ENCODE measurements at regions not wholly inside any gene's neighbourhood (a gene's known extent, or its start where the extent isn't known, plus 50 kb on each side); places are given as distances from the start of the nearest gene placed in this dataset.

- peak; percentile 54 for TF ChIP-seq TEAD4 (IDR thresholded peaks at IDR 0.05; ENCODE audit: low read length)
- TF ChIP-seq TEAD4 (CRISPR knock-in tag; IDR thresholded peaks at IDR 0.05; ENCODE audit: borderline replicate concordance), result no peak
- TF ChIP-seq SMARCA4 (IDR thresholded peaks at IDR 0.05), result peak; percentile 53; the same call in 1 of the 2 replicates
- TF ChIP-seq EP300 (IDR thresholded peaks at IDR 0.05; ENCODE audit: low read length), result no peak
- no peak for TF ChIP-seq MTA1 (IDR thresholded peaks at IDR 0.05; ENCODE audit: borderline replicate concordance)
- no peak for TF ChIP-seq MXD1 (CRISPR knock-in tag; IDR thresholded peaks at IDR 0.05; ENCODE audit: borderline replicate concordance, poor library complexity, severe bottlenecking)
- no peak for TF ChIP-seq BDP1 (IDR thresholded peaks at IDR 0.05; ENCODE audit: insufficient read depth, insufficient read length)
- no peak for TF ChIP-seq SIRT6 (IDR thresholded peaks at IDR 0.05; ENCODE audit: low read depth, low read length)
- no peak for TF ChIP-seq ZNF197 (CRISPR knock-in tag; IDR thresholded peaks at IDR 0.05; ENCODE audit: low read depth)
These were observed 84.9 kb downstream of the ZNF608 start (continued) for GRCh38 chr5:124661317-124662141.

GRCh38 chr5:124660229-124661093 is 86.0 kb downstream of the ZNF608 start:
- no peaks in the 10 kb centered on the region for H3K27me3 ChIP-seq (ENCODE audit: control insufficient read depth in 2 of 2, insufficient read depth in 2 of 2, low read length in 2 of 2)
- no peaks in the 10 kb centered on the region for H3K79me2 ChIP-seq (ENCODE audit: control insufficient read depth, insufficient read depth, low read length)
- POLR2A ChIA-PET, result interaction anchor here (2.2 kb wide), 1 partner anchor 13 kb away, joined by 5 read pairs; no protein-coding TSS in a partner anchor
- no peak for ATAC-seq
- peaks cover 7 to 70% of the 10 kb centered on the region in 2 experiments; a peak in 4 of 5 replicates for H3K4me1 ChIP-seq (replicated peaks in 1 of 2; ENCODE audit: control insufficient read depth in 2 of 2, insufficient read depth in 2 of 2, low read length in 2 of 2)
- H3K4me3 ChIP-seq, result no peak overlapping the region
- H4K20me1 ChIP-seq (replicated peaks; ENCODE audit: control insufficient read depth, insufficient read depth, low read length), result no peaks in the 10 kb centered on the region
- no peak for DNase-seq (ENCODE audit: extremely low read depth in 1 of 4, low spot score in 3 of 4)
- H3K9me3 ChIP-seq (replicated peaks; ENCODE audit: control insufficient read depth, insufficient read depth, low read depth, low read length), result no peaks in the 10 kb centered on the region
- 81% methylated on average over 6 of the region's 6 CpGs for WGBS (ENCODE audit: insufficient coverage, low coverage, missing lambda C conversion rate)
- H3K36me3 ChIP-seq (ENCODE audit: control insufficient read depth, insufficient read depth, low read length), result no peaks in the 10 kb centered on the region
- no peaks in the 10 kb centered on the region for H3K9me1 ChIP-seq (ENCODE audit: control insufficient read depth, insufficient read depth, low read length)
- no peak overlapping the region for H3K9ac ChIP-seq (ENCODE audit: insufficient read depth in 1 of 2, low read depth in 2 of 2, low read length in 2 of 2)
- in situ Hi-C loops (cut with MboI), result no loop called here
- FAIRE-seq, result no peak
- TF ChIP-seq TFAM (CRISPR knock-in tag; conservative IDR thresholded peaks at IDR 0.05) (no peak), KDM1A (IDR thresholded peaks at IDR 0.05) (peak; percentile 57 to 85; a peak in 3 of 4 replicates), BCOR (IDR thresholded peaks at IDR 0.05) (peak; percentile 85; the same call in 1 of the 2 replicates), RCOR1 (IDR thresholded peaks at IDR 0.05; ENCODE audit: borderline replicate concordance in 1 of 2, low read depth in 2 of 2, low read length in 2 of 2) (peak in 1 of 2 experiments; percentile 29; a peak in 1 of 4 replicates), RBM25 (IDR thresholded peaks at IDR 0.05; ENCODE audit: low read depth, low read length, severe bottlenecking) (peak; percentile 91)
- no TSS peak for BruUV-seq (replicated peaks)
- CTCF ChIA-PET (ENCODE audit: low intra/inter-chr PET ratio), result no interaction called here
- intact Hi-C loops (cut with micrococcal nuclease), result no loop called here
- peak overlapping the region; percentile 70 for H2AFZ ChIP-seq (ENCODE audit: low read depth, low read length)
- H3K27ac ChIP-seq (ENCODE audit: extremely low read depth, low read depth, low read length), result no peak overlapping the region
- H3K4me2 ChIP-seq (ENCODE audit: insufficient read depth, low read length), result no peak overlapping the region

All from K562 (cell line).